ENCODE measurements at regions not wholly inside any gene's neighbourhood (a gene's known extent, or its start where the extent isn't known, plus 50 kb on each side); places are given as distances from the start of the nearest gene placed in this dataset.

DNA sequence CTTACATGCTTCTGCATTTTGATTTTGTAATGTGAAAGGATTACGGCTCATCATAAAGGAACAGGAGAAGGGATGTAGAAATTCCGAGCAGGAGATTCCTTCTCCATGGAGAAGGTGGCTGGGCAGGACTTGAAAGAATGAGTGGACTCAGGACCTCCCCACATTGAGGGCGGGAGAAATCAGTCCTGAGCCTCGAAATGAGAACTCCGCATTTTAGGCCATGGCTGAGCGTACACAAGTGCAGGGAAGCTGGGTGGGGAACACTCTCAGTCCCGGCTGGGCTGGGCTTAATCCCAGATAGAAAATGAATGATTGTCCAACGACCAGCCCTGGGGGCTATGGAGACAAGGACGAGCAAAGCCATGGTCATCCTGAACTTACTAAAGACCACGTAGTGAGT, 402.3 kb upstream of the POU3F1 start:
- no peak for DNase-seq
- no peaks in the 10 kb centered on the region for H3K27me3 ChIP-seq
- H3K4me3 ChIP-seq = no peak overlapping the region
- H3K4me1 ChIP-seq = no peaks in the 10 kb centered on the region
- H3K9me3 ChIP-seq = no peaks in the 10 kb centered on the region
- TF ChIP-seq POLR2A (IDR thresholded peaks at IDR 0.05) = no peak
- no peak overlapping the region for H3K27ac ChIP-seq
- no peaks in the 10 kb centered on the region for H3K36me3 ChIP-seq

DNA sequence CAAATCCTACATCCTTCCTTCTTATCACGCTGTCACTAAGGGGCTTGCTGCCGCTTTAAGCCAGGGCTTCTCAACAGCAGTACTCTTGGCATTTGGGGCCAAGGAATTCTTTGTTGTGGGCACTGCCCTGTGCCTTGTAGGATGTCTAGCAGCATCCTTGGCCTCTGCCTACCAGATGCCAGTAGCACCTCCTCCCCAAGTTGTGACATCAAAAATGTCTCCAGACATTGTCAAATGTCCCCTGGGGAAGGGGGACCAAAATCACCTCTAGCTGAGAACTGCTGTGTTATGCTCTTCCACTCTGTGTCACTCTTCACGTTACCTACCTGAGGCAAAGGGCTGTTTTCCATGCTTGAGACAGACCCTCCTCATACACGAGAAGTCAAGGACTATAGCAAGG, 400.3 kb upstream of the POU3F1 start:
- H3K27ac ChIP-seq = no peak overlapping the region
- no peaks in the 10 kb centered on the region for H3K27me3 ChIP-seq
- H3K9me3 ChIP-seq = no peaks in the 10 kb centered on the region
- TF ChIP-seq POLR2A (IDR thresholded peaks at IDR 0.05) = no peak
- TF ChIP-seq, protein P1, sequence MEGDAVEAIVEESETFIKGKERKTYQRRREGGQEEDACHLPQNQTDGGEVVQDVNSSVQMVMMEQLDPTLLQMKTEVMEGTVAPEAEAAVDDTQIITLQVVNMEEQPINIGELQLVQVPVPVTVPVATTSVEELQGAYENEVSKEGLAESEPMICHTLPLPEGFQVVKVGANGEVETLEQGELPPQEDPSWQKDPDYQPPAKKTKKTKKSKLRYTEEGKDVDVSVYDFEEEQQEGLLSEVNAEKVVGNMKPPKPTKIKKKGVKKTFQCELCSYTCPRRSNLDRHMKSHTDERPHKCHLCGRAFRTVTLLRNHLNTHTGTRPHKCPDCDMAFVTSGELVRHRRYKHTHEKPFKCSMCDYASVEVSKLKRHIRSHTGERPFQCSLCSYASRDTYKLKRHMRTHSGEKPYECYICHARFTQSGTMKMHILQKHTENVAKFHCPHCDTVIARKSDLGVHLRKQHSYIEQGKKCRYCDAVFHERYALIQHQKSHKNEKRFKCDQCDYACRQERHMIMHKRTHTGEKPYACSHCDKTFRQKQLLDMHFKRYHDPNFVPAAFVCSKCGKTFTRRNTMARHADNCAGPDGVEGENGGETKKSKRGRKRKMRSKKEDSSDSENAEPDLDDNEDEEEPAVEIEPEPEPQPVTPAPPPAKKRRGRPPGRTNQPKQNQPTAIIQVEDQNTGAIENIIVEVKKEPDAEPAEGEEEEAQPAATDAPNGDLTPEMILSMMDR (IDR thresholded peaks at IDR 0.05) = no peak
- H3K4me3 ChIP-seq = no peak overlapping the region
- DNase-seq = no peak
- H3K36me3 ChIP-seq = no peaks in the 10 kb centered on the region
- H3K4me1 ChIP-seq = no peaks in the 10 kb centered on the region

- Histone ChIP-seq H3K9me3 (no peaks in the 10 kb centered on the region), H3K36me3 (no peaks in the 10 kb centered on the region), H3K4me1 (no peaks in the 10 kb centered on the region), H3K27me3 (no peaks in the 10 kb centered on the region), H3K4me3 (no peak overlapping the region), H3K27ac (no peak overlapping the region)
- TF ChIP-seq POLR2A (IDR thresholded peaks at IDR 0.05) = no peak
- TF ChIP-seq, protein P1 (IDR thresholded peaks at IDR 0.05) = no peak
- DNase-seq = no peak
Observed at GRCh38 chr1:38444770-38445442, 398.3 kb upstream of the POU3F1 start.

- H3K27me3 ChIP-seq = no peaks in the 10 kb centered on the region
- H3K4me3 ChIP-seq = no peak overlapping the region
- H3K4me1 ChIP-seq = no peaks in the 10 kb centered on the region
- DNase-seq = no peak
- H3K27ac ChIP-seq = no peak overlapping the region
- no peak for TF ChIP-seq POLR2A (IDR thresholded peaks at IDR 0.05)
- no peaks in the 10 kb centered on the region for H3K36me3 ChIP-seq
- H3K9me3 ChIP-seq = no peaks in the 10 kb centered on the region
Observed at GRCh38 chr1:38444311-38444710, 397.7 kb upstream of the POU3F1 start.

- Histone ChIP-seq H3K27me3 (no peaks in the 10 kb centered on the region), H3K4me3 (no peak overlapping the region), H3K9me3 (no peaks in the 10 kb centered on the region), H3K4me1 (no peaks in the 10 kb centered on the region), H3K36me3 (no peaks in the 10 kb centered on the region), H3K27ac (no peak overlapping the region)
- TF ChIP-seq, protein P1 (IDR thresholded peaks at IDR 0.05) = no peak
- TF ChIP-seq POLR2A (IDR thresholded peaks at IDR 0.05) = no peak
- DNase-seq = no peak
Observed at GRCh38 chr1:38440402-38440801, 393.8 kb upstream of the POU3F1 start.

DNA sequence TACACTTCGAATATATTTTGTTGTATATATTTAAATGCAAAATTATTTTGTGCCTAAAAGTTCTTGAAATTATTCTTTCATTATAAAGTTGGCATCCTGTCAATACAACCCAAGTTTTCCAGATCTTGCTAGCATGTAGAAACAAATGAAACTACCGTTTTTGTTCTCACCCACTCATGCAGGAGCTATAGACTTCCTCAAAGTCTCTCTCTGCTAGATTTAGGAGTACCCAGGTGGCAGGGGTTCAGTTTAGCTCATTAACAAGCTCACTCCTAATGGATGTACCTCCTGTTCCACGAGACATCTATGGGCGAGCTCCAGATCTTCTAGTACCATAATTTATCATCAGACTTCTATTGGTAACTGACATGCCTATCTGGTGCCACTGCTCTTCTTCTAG, 390.2 kb upstream of the POU3F1 start:
- Histone ChIP-seq H3K27ac (no peak overlapping the region), H3K36me3 (no peaks in the 10 kb centered on the region), H3K4me1 (no peaks in the 10 kb centered on the region), H3K9me3 (no peaks in the 10 kb centered on the region), H3K4me3 (no peak overlapping the region), H3K27me3 (no peaks in the 10 kb centered on the region)
- TF ChIP-seq, protein P1 (IDR thresholded peaks at IDR 0.05) = no peak
- TF ChIP-seq POLR2A (IDR thresholded peaks at IDR 0.05) = no peak
- no peak for DNase-seq

DNA sequence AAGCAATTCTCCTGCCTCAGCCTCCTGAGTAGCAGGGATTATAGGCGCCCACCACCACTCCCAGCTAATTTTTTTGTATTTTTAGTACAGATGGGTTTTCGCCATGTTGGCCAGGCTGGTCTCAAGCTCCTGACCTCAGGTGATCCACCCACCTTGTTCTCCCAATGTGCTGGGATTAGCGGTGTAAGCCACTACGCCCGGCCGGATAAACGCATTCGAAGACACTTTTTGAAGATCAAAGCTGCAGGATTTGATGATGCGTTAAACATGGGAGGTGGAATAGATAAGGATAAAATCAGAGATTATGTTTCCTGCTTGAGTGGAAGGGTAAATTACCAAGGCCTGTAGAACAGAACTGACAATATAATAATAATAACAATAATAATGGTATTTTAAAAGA, 389.4 kb upstream of the POU3F1 start:
- Histone ChIP-seq H3K36me3 (no peaks in the 10 kb centered on the region), H3K9me3 (no peaks in the 10 kb centered on the region), H3K4me3 (no peak overlapping the region), H3K4me1 (no peaks in the 10 kb centered on the region), H3K27ac (no peak overlapping the region), H3K27me3 (no peaks in the 10 kb centered on the region)
- TF ChIP-seq POLR2A (IDR thresholded peaks at IDR 0.05) = no peak
- TF ChIP-seq, protein P1 (IDR thresholded peaks at IDR 0.05) = no peak
- DNase-seq = no peak
